PC-3 (cell line): ENCODE measurements at regions not wholly inside any gene's neighbourhood (a gene's known extent, or its start where the extent isn't known, plus 50 kb on each side); places are given as distances from the start of the nearest gene placed in this dataset.

ENCODE experiments used
- ATAC-seq: fragments of 200-7000 bp; cut with Tn5 transposase; 2 replicates; pipeline ENCODE4 v1.9.1; 2020; ENCODE audit warnings: mild to moderate bottlenecking, moderate library complexity
- BruUV-seq: library from RNA; stranded (reverse); fragments of 400-500 nt; replicated peaks from 2 replicates; lab custom pipeline; 2021; lab: Mats Ljungman, UMichigan
- CTCF ChIA-PET: fragments of 300-600 bp; sonication (Branson Sonifier 250); formaldehyde crosslinking; loops from one replicate; lab custom pipeline; 2022; ENCODE audit warnings: antibody characterized with exemption; lab: Charles Lee
- POLR2A ChIA-PET: fragments of 300-600 bp; sonication (Branson Sonifier 250); formaldehyde crosslinking; loops from one replicate; lab custom pipeline; 2022; ENCODE audit warnings: antibody characterized with exemption; ENCODE audit not compliant: unreplicated experiment; lab: Charles Lee
- DNase-seq: peaks from one replicate; pipeline ENCODE4 v3.0.0-alpha.2; 2015
- H2AFZ ChIP-seq: fragments of 300-600 bp; sonication (generic); 2 replicates; pipeline ENCODE4 v1.6.0; 2016; ENCODE audit warnings: antibody characterized with exemption, low read length
- H3F3A ChIP-seq: fragments of 300-600 bp; sonication (generic); one replicate; pipeline ENCODE4 v1.6.0; 2017; ENCODE audit warnings: antibody characterized with exemption, low read length, control low read depth, mild to moderate bottlenecking; ENCODE audit not compliant: unreplicated experiment
- H3K27ac ChIP-seq: fragments of 300-600 bp; sonication (generic); 2 replicates; pipeline ENCODE4 v1.5.1; 2016; ENCODE audit warnings: mild to moderate bottlenecking, low read length
- H3K27me3 ChIP-seq: fragments of 300-600 bp; sonication (generic); 2 replicates; pipeline ENCODE4 v1.6.1; 2016; ENCODE audit warnings: low read length, mixed read lengths
- H3K36me3 ChIP-seq: fragments of 300-600 bp; sonication (generic); 2 replicates; pipeline ENCODE4 v1.6.1; 2016; ENCODE audit warnings: low read depth, mixed run types, low read length, mixed read lengths
- H3K4me1 ChIP-seq: fragments of 300-600 bp; sonication (generic); 2 replicates; pipeline ENCODE4 v1.5.1; 2016; ENCODE audit warnings: low read length; ENCODE audit not compliant: insufficient read depth
- H3K4me2 ChIP-seq: fragments of 300-600 bp; sonication (generic); 2 replicates; pipeline ENCODE4 v1.6.0; 2016; ENCODE audit warnings: low read length
- H3K4me3 ChIP-seq: fragments of 300-600 bp; sonication (generic); 2 replicates; pipeline ENCODE4 v1.5.1; 2016; ENCODE audit warnings: mild to moderate bottlenecking, low read length, mixed read lengths
- H3K79me2 ChIP-seq: fragments of 300-600 bp; sonication (generic); 2 replicates; pipeline ENCODE4 v1.6.1; 2017; ENCODE audit warnings: low read length, mixed read lengths
- H3K9ac ChIP-seq: fragments of 300-600 bp; sonication (generic); 2 replicates; pipeline ENCODE4 v1.6.0; 2016; ENCODE audit warnings: mild to moderate bottlenecking, low read length
- H3K9me2 ChIP-seq: fragments of 300-600 bp; sonication (generic); replicated peaks from 2 replicates; pipeline ENCODE4 v1.6.1; 2016; ENCODE audit warnings: mixed run types, low read length, mixed read lengths
- H3K9me3 ChIP-seq: fragments of 300-600 bp; sonication (generic); 2 replicates; pipeline ENCODE4 v1.6.1; 2016; ENCODE audit warnings: low read length, mixed read lengths
- H4K20me1 ChIP-seq: fragments of 300-600 bp; sonication (generic); 2 replicates; pipeline ENCODE4 v1.6.1; 2016; ENCODE audit warnings: low read length, mixed read lengths
- EZH2 ChIP-seq: fragments of 300-600 bp; sonication (generic); IDR thresholded peaks from one replicate; pipeline ENCODE4 v1.6.1; 2017; ENCODE audit warnings: antibody characterized with exemption, mild to moderate bottlenecking, low read length; ENCODE audit not compliant: unreplicated experiment
- EZH2phosphoT487 ChIP-seq: fragments of 300-600 bp; sonication (generic); IDR thresholded peaks from 2 replicates; pipeline ENCODE4 v1.6.1; 2018; ENCODE audit warnings: mild to moderate bottlenecking, antibody characterized with exemption, low read length, borderline replicate concordance
- intact Hi-C: fragments of 100-400 bp; cut with micrococcal nuclease; formaldehyde crosslinking; loops from 2 replicates; pipeline ENCODE4 v1.9.0; 2023
- TF ChIP-seq, protein P1 (sequence below): fragments of 300-600 bp; sonication (generic); conservative IDR thresholded peaks from 2 replicates; pipeline ENCODE4 v1.5.1; 2017; ENCODE audit warnings: antibody characterized with exemption, low read depth, mild to moderate bottlenecking, low read length

DNA sequence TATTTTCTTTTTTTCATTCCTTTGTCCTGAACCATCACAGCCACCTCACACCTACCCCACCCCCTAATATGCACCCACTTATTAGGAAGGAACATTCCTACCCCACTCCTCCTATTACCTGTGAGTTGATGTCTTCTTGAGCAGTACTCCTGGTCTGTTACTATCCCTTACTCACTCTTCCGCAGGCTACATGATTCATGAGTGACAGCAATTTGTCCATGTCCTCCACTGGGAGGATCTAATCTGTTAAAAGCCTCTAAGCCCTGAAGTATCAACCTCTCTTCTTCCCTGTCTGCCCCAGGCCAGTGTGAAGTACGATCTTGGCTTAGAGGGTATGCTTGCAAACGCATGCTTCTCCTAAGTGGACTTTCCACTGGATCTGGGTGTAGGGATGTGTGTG, 75.6 kb upstream of the RFX8 start:
- CTCF ChIA-PET, result no interaction called here
- POLR2A ChIA-PET, result no interaction called here
- no peaks in the 10 kb centered on the region for H3K79me2 ChIP-seq

DNA sequence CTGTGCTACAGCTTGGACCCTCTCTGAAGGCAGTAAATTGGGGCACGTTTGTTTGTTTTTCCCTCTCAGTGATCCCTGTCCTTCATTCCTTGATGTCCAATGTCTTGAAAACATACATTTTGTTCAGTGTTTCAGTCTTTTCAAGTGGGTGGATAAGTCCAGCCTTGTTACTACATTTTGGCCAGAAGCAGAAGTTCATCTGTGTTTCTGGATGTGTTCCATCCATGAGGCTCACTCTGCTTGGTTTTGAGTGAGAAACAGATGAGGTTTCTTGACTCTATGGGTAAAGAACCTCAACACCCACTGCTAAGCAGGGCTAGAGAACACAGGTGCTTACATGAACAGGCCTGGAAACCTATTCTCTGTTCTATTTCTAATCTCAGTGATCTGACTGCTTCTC, 74.5 kb upstream of the RFX8 start:
- Histone ChIP-seq H4K20me1 (no peaks in the 10 kb centered on the region), H3F3A (no peaks in the 10 kb centered on the region), H3K9me2 (no peaks in the 10 kb centered on the region), H3K9me3 (no peaks in the 10 kb centered on the region), H3K9ac (no peak overlapping the region), H3K4me3 (no peak overlapping the region), H3K27me3 (no peaks in the 10 kb centered on the region), H3K4me2 (no peak overlapping the region), H2AFZ (no peak overlapping the region), H3K27ac (no peak overlapping the region), H3K4me1 (peaks cover 8% of the 10 kb centered on the region), H3K79me2 (no peaks in the 10 kb centered on the region), H3K36me3 (no peaks in the 10 kb centered on the region)
- ChIA-PET CTCF (no interaction called here), POLR2A (no interaction called here)
- TF ChIP-seq EZH2 (no peak), EZH2phosphoT487 (no peak)
- TF ChIP-seq, protein P1, sequence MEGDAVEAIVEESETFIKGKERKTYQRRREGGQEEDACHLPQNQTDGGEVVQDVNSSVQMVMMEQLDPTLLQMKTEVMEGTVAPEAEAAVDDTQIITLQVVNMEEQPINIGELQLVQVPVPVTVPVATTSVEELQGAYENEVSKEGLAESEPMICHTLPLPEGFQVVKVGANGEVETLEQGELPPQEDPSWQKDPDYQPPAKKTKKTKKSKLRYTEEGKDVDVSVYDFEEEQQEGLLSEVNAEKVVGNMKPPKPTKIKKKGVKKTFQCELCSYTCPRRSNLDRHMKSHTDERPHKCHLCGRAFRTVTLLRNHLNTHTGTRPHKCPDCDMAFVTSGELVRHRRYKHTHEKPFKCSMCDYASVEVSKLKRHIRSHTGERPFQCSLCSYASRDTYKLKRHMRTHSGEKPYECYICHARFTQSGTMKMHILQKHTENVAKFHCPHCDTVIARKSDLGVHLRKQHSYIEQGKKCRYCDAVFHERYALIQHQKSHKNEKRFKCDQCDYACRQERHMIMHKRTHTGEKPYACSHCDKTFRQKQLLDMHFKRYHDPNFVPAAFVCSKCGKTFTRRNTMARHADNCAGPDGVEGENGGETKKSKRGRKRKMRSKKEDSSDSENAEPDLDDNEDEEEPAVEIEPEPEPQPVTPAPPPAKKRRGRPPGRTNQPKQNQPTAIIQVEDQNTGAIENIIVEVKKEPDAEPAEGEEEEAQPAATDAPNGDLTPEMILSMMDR, result no peak
- BruUV-seq, result no TSS peak
- intact Hi-C loops, result no loop called here
- no peak for DNase-seq
- ATAC-seq, result no peak

More for the DNA sequence above, 75.6 kb upstream of the RFX8 start:
- TF ChIP-seq EZH2 (no peak), EZH2phosphoT487 (no peak)
- TF ChIP-seq, protein P1, result no peak
- H3F3A ChIP-seq, result no peaks in the 10 kb centered on the region
- H4K20me1 ChIP-seq, result no peaks in the 10 kb centered on the region
- ATAC-seq, result no peak
- no peak overlapping the region for H3K4me2 ChIP-seq
- no peaks in the 10 kb centered on the region for H3K9me2 ChIP-seq
- no peak overlapping the region for H3K27ac ChIP-seq
- H3K36me3 ChIP-seq, result no peaks in the 10 kb centered on the region
- H3K9ac ChIP-seq, result no peak overlapping the region
- H3K27me3 ChIP-seq, result no peaks in the 10 kb centered on the region
- no TSS peak for BruUV-seq
- H3K9me3 ChIP-seq, result no peaks in the 10 kb centered on the region
- intact Hi-C loops, result no loop called here
- DNase-seq, result peak; percentile 50
- H3K4me1 ChIP-seq, result peaks cover 8% of the 10 kb centered on the region
- no peak overlapping the region for H3K4me3 ChIP-seq
- no peak overlapping the region for H2AFZ ChIP-seq

DNA sequence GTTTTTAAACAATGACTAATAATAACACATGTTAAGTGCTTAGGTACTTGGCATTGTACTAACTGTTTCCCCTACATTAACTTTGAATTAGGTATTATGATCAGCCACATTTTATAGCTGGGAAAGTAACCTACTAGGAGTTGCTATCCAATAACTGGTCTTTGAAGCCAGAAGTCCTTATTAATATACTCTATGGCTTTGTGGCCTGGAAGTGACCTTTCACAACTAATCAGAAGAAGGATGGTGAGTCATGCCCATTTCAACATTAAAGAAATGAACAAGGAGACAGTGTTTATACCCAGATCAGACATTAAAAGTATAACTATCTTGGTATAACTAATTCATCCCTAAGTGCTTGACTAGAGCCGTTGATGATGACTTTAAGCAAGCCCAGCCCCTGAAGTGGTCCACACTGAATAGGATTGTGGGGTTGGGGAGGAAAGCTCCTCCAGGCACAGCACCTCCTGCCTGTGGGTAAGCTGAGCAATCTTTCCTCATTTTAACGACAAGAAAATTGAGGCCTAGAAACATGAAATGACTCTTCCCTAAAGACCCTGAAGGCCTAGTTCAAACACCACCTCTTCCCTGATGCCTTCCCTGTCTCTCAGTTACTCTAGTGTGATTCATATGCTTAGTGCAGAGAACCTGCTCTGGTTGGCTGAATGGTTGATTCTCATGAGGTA, 71.6 kb upstream of the RFX8 start:
- CTCF ChIA-PET, result no interaction called here

More for the DNA sequence above, 71.6 kb upstream of the RFX8 start:
- no peaks in the 10 kb centered on the region for H3K9me3 ChIP-seq
- no peak overlapping the region for H3K4me3 ChIP-seq
- H3F3A ChIP-seq, result no peaks in the 10 kb centered on the region
- BruUV-seq, result no TSS peak
- H3K4me1 ChIP-seq, result peaks cover 8% of the 10 kb centered on the region
- peak; percentile 38 for ATAC-seq
- intact Hi-C loops, result no loop called here
- H4K20me1 ChIP-seq, result no peaks in the 10 kb centered on the region
- H3K4me2 ChIP-seq, result no peak overlapping the region
- no peak overlapping the region for H3K9ac ChIP-seq
- no peak overlapping the region for H3K27ac ChIP-seq
- TF ChIP-seq EZH2 (no peak), EZH2phosphoT487 (no peak)
- TF ChIP-seq, protein P1, result no peak
- DNase-seq, result peak; percentile 18
- POLR2A ChIA-PET, result no interaction called here
- no peaks in the 10 kb centered on the region for H3K27me3 ChIP-seq
- no peaks in the 10 kb centered on the region for H3K79me2 ChIP-seq
- H2AFZ ChIP-seq, result no peak overlapping the region
- H3K9me2 ChIP-seq, result no peaks in the 10 kb centered on the region
- no peaks in the 10 kb centered on the region for H3K36me3 ChIP-seq
